Anterior cingulate cortex (tissue), 58 donors: ENCODE measurements at regions not wholly inside any gene's neighbourhood (a gene's known extent, or its start where the extent isn't known, plus 50 kb on each side); places are given as distances from the start of the nearest gene placed in this dataset.
"Not testable (repeated sequence)": the region's sequence is repeated elsewhere in the genome, so short reads cannot be mapped to it uniquely, and the experiment has no call there.

Experiments
- DNase-seq, 58 donors: peaks; one replicate each; lab custom pipeline; 2025; lab: John Stamatoyannopoulos, UW

GRCh38 chr12:115305867-115306266 is 621.9 kb upstream of the TBX3 start:
- no peak for DNase-seq

GRCh38 chr12:115305275-115305674 is 621.3 kb upstream of the TBX3 start:
- DNase-seq, result no peak

GRCh38 chr12:115303723-115304309 is 619.8 kb upstream of the TBX3 start:
- DNase-seq, result no peak

GRCh38 chr12:115297445-115297844 is 613.5 kb upstream of the TBX3 start:
- no peak for DNase-seq

GRCh38 chr12:115296613-115297198 is 612.7 kb upstream of the TBX3 start:
- DNase-seq, result no peak

GRCh38 chr12:115295886-115296285 is 611.9 kb upstream of the TBX3 start:
- DNase-seq, result no peak

GRCh38 chr12:115294453-115295133 is 610.6 kb upstream of the TBX3 start:
- no peak for DNase-seq

GRCh38 chr12:115285429-115285828 is 601.5 kb upstream of the TBX3 start:
- not testable (repeated sequence) for DNase-seq

- DNase-seq, result no peak
Measured at GRCh38 chr12:115273456-115273855, 589.5 kb upstream of the TBX3 start.

GRCh38 chr12:115268451-115268850 is 584.5 kb upstream of the TBX3 start:
- DNase-seq, result no peak

- no peak for DNase-seq
Measured at GRCh38 chr12:115267891-115268290, 583.9 kb upstream of the TBX3 start.

- DNase-seq, result no peak
Measured at GRCh38 chr12:115267464-115267863, 583.5 kb upstream of the TBX3 start.

- DNase-seq, result no peak
Measured at GRCh38 chr12:115264605-115265004, 580.6 kb upstream of the TBX3 start.

- DNase-seq, result no peak
Measured at GRCh38 chr12:115261691-115262398, 577.9 kb upstream of the TBX3 start.

GRCh38 chr12:115260762-115261675 is 577.0 kb upstream of the TBX3 start:
- DNase-seq, result no peak

GRCh38 chr12:115259968-115260747 is 576.2 kb upstream of the TBX3 start:
- no peak for DNase-seq

- no peak for DNase-seq
Measured at GRCh38 chr12:115257791-115258190, 573.8 kb upstream of the TBX3 start.

- DNase-seq, result no peak
Measured at GRCh38 chr12:115255962-115256361, 572.0 kb upstream of the TBX3 start.

- DNase-seq, result no peak
Measured at GRCh38 chr12:115255257-115255656, 571.3 kb upstream of the TBX3 start.

- no peak for DNase-seq
Measured at GRCh38 chr12:115253049-115253448, 569.1 kb upstream of the TBX3 start.
